HepG2 (cell line): ENCODE measurements at regions not wholly inside any gene's neighbourhood (a gene's known extent, or its start where the extent isn't known, plus 50 kb on each side); places are given as distances from the start of the nearest gene placed in this dataset.

Source experiments
- ATAC-seq: fragments of 200-7000 bp; cut with Tn5 transposase; 3 replicates; pipeline ENCODE4 v1.9.1; 2020; ENCODE audit warnings: mild to moderate bottlenecking, moderate library complexity
- BruUV-seq: library from RNA; stranded (reverse); fragments of 400-500 nt; replicated peaks from 2 replicates; lab custom pipeline; 2021; lab: Mats Ljungman, UMichigan
- CTCF ChIA-PET: fragments of 300-600 bp; formaldehyde crosslinking; extraction: SDS; loops from one replicate; lab custom pipeline; 2021; ENCODE audit warnings: low total read pairs, inconsistent platforms, low intra/inter-chr PET ratio; lab: Yijun Ruan, JAX
- POLR2A ChIA-PET: fragments of 350-600 bp; sonication (Branson Sonifier 250); formaldehyde crosslinking; loops from one replicate; lab custom pipeline; 2020; ENCODE audit warnings: antibody characterized with exemption, inconsistent platforms; lab: Yijun Ruan, JAX
- DNase-seq: peaks from one replicate; pipeline ENCODE4 v3.0.0-alpha.2; 2015; ENCODE audit warnings: low spot score
- FAIRE-seq: peaks from 3 replicates; lab custom pipeline; 2011; peaks lifted over from hg19 to GRCh38; lab: Jason Lieb, UNC
- H2AFZ ChIP-seq: one replicate; pipeline ENCODE4 v1.6.1; 2011; ENCODE audit warnings: low read length, inconsistent platforms
- H3K27ac ChIP-seq: fragments of 300-600 bp; 3 replicates; pipeline ENCODE4 v1.8.0; 2011; ENCODE audit warnings: mixed run types, mild to moderate bottlenecking, mixed read lengths, low read length, inconsistent platforms; ENCODE audit not compliant: insufficient read depth; ENCODE audit errors: extremely low read length
- H3K27me3 ChIP-seq, 2 experiments: fragments of 200-600 bp in 1 of 2; 2 replicates in 1 of 2; 3 replicates in 1 of 2; pipeline versions ENCODE4 v1.6.0 to v1.8.0; 2011; ENCODE audit warnings: low read length in 2 of 2, mild to moderate bottlenecking in 2 of 2, moderate library complexity in 2 of 2, inconsistent platforms in 1 of 2; ENCODE audit not compliant: insufficient read depth in 2 of 2, control insufficient read depth in 1 of 2
- H3K36me3 ChIP-seq, 2 experiments: fragments of 200-600 bp in 1 of 2; replicated peaks in 1 of 2; 2 replicates in 1 of 2; 3 replicates in 1 of 2; pipeline versions ENCODE4 v1.5.1 to v1.8.0; 2011; ENCODE audit warnings: low read length in 2 of 2, inconsistent platforms in 1 of 2; ENCODE audit not compliant: insufficient read depth in 2 of 2, control insufficient read depth in 1 of 2
- H3K4me1 ChIP-seq: 2 replicates; pipeline ENCODE4 v1.5.1; 2012; ENCODE audit warnings: low read length, inconsistent platforms; ENCODE audit not compliant: insufficient read depth
- H3K4me2 ChIP-seq: 2 replicates; pipeline ENCODE4 v1.6.0; 2011; ENCODE audit warnings: low read depth, low read length, inconsistent platforms
- H3K4me3 ChIP-seq, 3 experiments: fragments of 200-600 bp in 1 of 3; sonication (generic), shearing (Covaris generic) in 1 of 3; replicated peaks in 1 of 3; 2 replicates each; pipeline ENCODE4 v1.5.1; 2011 to 2016; ENCODE audit warnings: low read length in 3 of 3, inconsistent platforms in 2 of 3, low read depth in 2 of 3, mild to moderate bottlenecking in 2 of 3, control low read depth in 1 of 3, mixed read lengths in 1 of 3; ENCODE audit not compliant: insufficient read depth in 1 of 3
- H3K79me2 ChIP-seq: one replicate; pipeline ENCODE4 v1.6.1; 2011; ENCODE audit warnings: low read length, inconsistent platforms; ENCODE audit not compliant: insufficient read depth
- H3K9ac ChIP-seq: 2 replicates; pipeline ENCODE4 v1.6.0; 2011; ENCODE audit warnings: mild to moderate bottlenecking, low read depth, low read length, inconsistent platforms; ENCODE audit not compliant: insufficient read depth
- H3K9me3 ChIP-seq: 2 replicates; pipeline ENCODE4 v1.5.1; 2012; ENCODE audit warnings: mild to moderate bottlenecking, low read length
- H4K20me1 ChIP-seq: 2 replicates; pipeline ENCODE4 v1.6.0; 2011; ENCODE audit warnings: inconsistent platforms, mild to moderate bottlenecking, low read length, moderate library complexity; ENCODE audit not compliant: insufficient read depth
- DBP ChIP-seq: sonication (generic); formaldehyde crosslinking; IDR thresholded peaks from 2 replicates; pipeline ENCODE4 v1.4.0; 2020; ENCODE audit warnings: missing genetic modification reagents; ENCODE audit errors: not compliant biosample characterization
- RFXAP ChIP-seq: sonication (generic); formaldehyde crosslinking; IDR thresholded peaks from 2 replicates; pipeline ENCODE4 v1.4.0; 2020; ENCODE audit warnings: missing genetic modification reagents, borderline replicate concordance
- SMAD3 ChIP-seq: sonication (generic); formaldehyde crosslinking; IDR thresholded peaks from 2 replicates; pipeline ENCODE4 v1.4.0; 2020; ENCODE audit warnings: missing genetic modification reagents
- ZFP62 ChIP-seq: sonication (generic); formaldehyde crosslinking; IDR thresholded peaks from 2 replicates; pipeline ENCODE4 v1.4.0; 2020; ENCODE audit warnings: missing genetic modification reagents
- ZFYVE20 ChIP-seq: sonication (generic); formaldehyde crosslinking; IDR thresholded peaks from 2 replicates; pipeline ENCODE4 v1.8.0; 2023; ENCODE audit warnings: low read depth, mild to moderate bottlenecking, moderate library complexity, missing genetic modification reagents, borderline replicate concordance
- ZNF605 ChIP-seq: sonication (generic); formaldehyde crosslinking; IDR thresholded peaks from 2 replicates; pipeline ENCODE4 v1.8.0; 2022; ENCODE audit warnings: mild to moderate bottlenecking, missing genetic modification reagents
- ZNF737 ChIP-seq: sonication (generic); formaldehyde crosslinking; IDR thresholded peaks from 2 replicates; pipeline ENCODE4 v1.5.0; 2020; ENCODE audit warnings: missing genetic modification reagents, mild to moderate bottlenecking, borderline replicate concordance
- WGBS: methylation state at CpG from one replicate; pipeline ENCODE4 v1.1.6; 2017; ENCODE audit warnings: low lambda C conversion rate; 5-methylcytosine and 5-hydroxymethylcytosine counted together
- in situ Hi-C: cut with HindIII; loops from 2 replicates; pipeline ENCODE4 v1.10.0; 2017; ENCODE audit warnings: low pct_unique_long_range_greater_than_20kb; ENCODE audit not compliant: extremely low pct_ligation_motif_present
- intact Hi-C: fragments of 100-400 bp; cut with micrococcal nuclease; formaldehyde crosslinking; loops from one replicate; pipeline ENCODE4 v1.10.0; 2022; ENCODE audit not compliant: unreplicated experiment

- no peak for TF ChIP-seq ZFYVE20 (CRISPR knock-in tag)
- TF ChIP-seq SMAD3 (CRISPR knock-in tag), result no peak
These were observed 1058.5 kb upstream of the SEMA6A start (continued) for GRCh38 chr5:117633093-117633492.

GRCh38 chr5:117624201-117624600, 1049.6 kb upstream of the SEMA6A start:
- H3K79me2 ChIP-seq, result no peaks in the 10 kb centered on the region
- TF ChIP-seq ZNF605 (CRISPR knock-in tag) (no peak), ZNF737 (CRISPR knock-in tag) (no peak), DBP (CRISPR knock-in tag) (no peak), ZFP62 (CRISPR knock-in tag) (no peak), RFXAP (CRISPR knock-in tag) (no peak)
- TF ChIP-seq, all 625 proteins: peak for 0
- no TSS peak for BruUV-seq

More at GRCh38 chr5:117624201-117624600, 1049.6 kb upstream of the SEMA6A start:
- Histone ChIP-seq H3K36me3 (no peaks in the 10 kb centered on the region), H3K9me3 (no peaks in the 10 kb centered on the region), H3K27ac (no peak overlapping the region), H3K4me2 (no peak overlapping the region), H2AFZ (no peak overlapping the region), H3K9ac (no peak overlapping the region), H4K20me1 (no peaks in the 10 kb centered on the region), H3K27me3 (no peaks in the 10 kb centered on the region), H3K4me3 (no peak overlapping the region), H3K4me1 (no peaks in the 10 kb centered on the region)
- ChIA-PET POLR2A (no interaction called here), CTCF (no interaction called here)
- no peak for ATAC-seq
- FAIRE-seq, result no peak
- in situ Hi-C loops (no loop called here), intact Hi-C loops (no loop called here)
- DNase-seq, result no peak
- WGBS, result 2% methylated on average over 3 of the region's 3 CpGs
